ENCODE measurements at regions not wholly inside any gene's neighbourhood (a gene's known extent, or its start where the extent isn't known, plus 50 kb on each side); places are given as distances from the start of the nearest gene placed in this dataset.

DNA sequence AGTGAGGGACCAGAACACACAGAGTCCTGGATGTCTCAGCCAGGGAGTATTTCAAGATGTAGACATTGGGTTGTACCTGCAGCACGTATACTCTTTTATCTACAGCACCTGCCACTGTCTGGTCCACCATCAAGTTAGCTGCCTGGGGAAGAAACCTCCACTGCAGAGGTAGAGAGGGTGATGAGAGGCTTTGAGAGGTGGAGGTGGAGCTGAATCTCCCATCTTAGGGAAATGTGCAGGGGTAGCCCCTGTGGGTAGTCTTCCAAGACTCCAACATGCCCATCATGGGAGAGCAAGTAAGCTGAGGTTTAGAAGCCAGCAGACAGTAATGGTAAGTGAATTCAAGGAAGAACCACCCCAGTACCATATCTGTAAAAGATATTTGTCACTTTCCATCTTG lies 93.3 kb upstream of the CELF4 start:
- TF ChIP-seq, protein P1, sequence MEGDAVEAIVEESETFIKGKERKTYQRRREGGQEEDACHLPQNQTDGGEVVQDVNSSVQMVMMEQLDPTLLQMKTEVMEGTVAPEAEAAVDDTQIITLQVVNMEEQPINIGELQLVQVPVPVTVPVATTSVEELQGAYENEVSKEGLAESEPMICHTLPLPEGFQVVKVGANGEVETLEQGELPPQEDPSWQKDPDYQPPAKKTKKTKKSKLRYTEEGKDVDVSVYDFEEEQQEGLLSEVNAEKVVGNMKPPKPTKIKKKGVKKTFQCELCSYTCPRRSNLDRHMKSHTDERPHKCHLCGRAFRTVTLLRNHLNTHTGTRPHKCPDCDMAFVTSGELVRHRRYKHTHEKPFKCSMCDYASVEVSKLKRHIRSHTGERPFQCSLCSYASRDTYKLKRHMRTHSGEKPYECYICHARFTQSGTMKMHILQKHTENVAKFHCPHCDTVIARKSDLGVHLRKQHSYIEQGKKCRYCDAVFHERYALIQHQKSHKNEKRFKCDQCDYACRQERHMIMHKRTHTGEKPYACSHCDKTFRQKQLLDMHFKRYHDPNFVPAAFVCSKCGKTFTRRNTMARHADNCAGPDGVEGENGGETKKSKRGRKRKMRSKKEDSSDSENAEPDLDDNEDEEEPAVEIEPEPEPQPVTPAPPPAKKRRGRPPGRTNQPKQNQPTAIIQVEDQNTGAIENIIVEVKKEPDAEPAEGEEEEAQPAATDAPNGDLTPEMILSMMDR (IDR thresholded peaks at IDR 0.05), result no peak
- TF ChIP-seq POLR2A (IDR thresholded peaks at IDR 0.05), result no peak
